SK-N-SH (cell line): ENCODE measurements at regions not wholly inside any gene's neighbourhood (a gene's known extent, or its start where the extent isn't known, plus 50 kb on each side); places are given as distances from the start of the nearest gene placed in this dataset.

Experiments
- CTCF ChIA-PET: fragments of 300-600, 350-600 bp; formaldehyde crosslinking; extraction: SDS; loops from one replicate; lab custom pipeline; 2021; lab: Yijun Ruan, JAX
- POLR2A ChIA-PET: fragments of 350-600 bp; sonication (Branson Sonifier 250); formaldehyde crosslinking; extraction: SDS; loops from one replicate; lab custom pipeline; 2020; ENCODE audit warnings: antibody characterized with exemption, inconsistent platforms; lab: Yijun Ruan, JAX
- DNase-seq: peaks from one replicate; pipeline ENCODE4 v3.0.0; 2012
- H2AFZ ChIP-seq: fragments of 200-600 bp; sonication (generic); 2 replicates; pipeline ENCODE4 v1.8.1; 2016; ENCODE audit warnings: antibody characterized with exemption, mild to moderate bottlenecking, low read depth
- H3F3A ChIP-seq: fragments of 200-600 bp; sonication (generic); replicated peaks from 2 replicates; pipeline ENCODE3; 2016; ENCODE audit warnings: antibody characterized with exemption, mild to moderate bottlenecking; ENCODE audit not compliant: insufficient read depth
- H3K27ac ChIP-seq, 2 experiments: fragments of 200-500 bp in 1 of 2; fragments of 200-600 bp in 1 of 2; sonication (Bioruptor generic) in 1 of 2; sonication (generic), shearing (Covaris generic) in 1 of 2; 2 replicates each; pipeline versions ENCODE4 v1.5.1 to v1.6.1; 2014 to 2016; ENCODE audit warnings: low read depth in 2 of 2, inconsistent platforms in 1 of 2, low read length in 1 of 2, mild to moderate bottlenecking in 1 of 2, mixed read lengths in 1 of 2
- H3K27me3 ChIP-seq: fragments of 200-600 bp; sonication (generic), shearing (Covaris generic); 2 replicates; pipeline ENCODE4 v1.6.1; 2016; ENCODE audit warnings: mixed run types; ENCODE audit not compliant: insufficient read depth
- H3K36me3 ChIP-seq, 2 experiments: fragments of 200-500 bp in 1 of 2; fragments of 200-600 bp in 1 of 2; sonication (Bioruptor generic) in 1 of 2; sonication (generic) in 1 of 2; replicated peaks in 1 of 2; 2 replicates each; pipeline versions ENCODE3 to v1.5.1; 2014 to 2016; ENCODE audit warnings: low read length in 1 of 2, mild to moderate bottlenecking in 1 of 2; ENCODE audit not compliant: insufficient read depth in 2 of 2, control insufficient read depth in 1 of 2
- H3K4me1 ChIP-seq, 2 experiments: fragments of 200-500 bp in 1 of 2; fragments of 200-600 bp in 1 of 2; sonication (Bioruptor generic) in 1 of 2; sonication (generic), shearing (Covaris generic) in 1 of 2; 2 replicates each; pipeline versions ENCODE4 v1.5.1 to v1.6.1; 2014 to 2016; ENCODE audit warnings: low read depth in 1 of 2, low read length in 1 of 2, mixed run types in 1 of 2; ENCODE audit not compliant: insufficient read depth in 2 of 2, control insufficient read depth in 1 of 2
- H3K4me2 ChIP-seq: fragments of 200-600 bp; sonication (generic), shearing (Covaris generic); 2 replicates; pipeline ENCODE4 v1.6.1; 2017; ENCODE audit warnings: mixed run types
- H3K4me3 ChIP-seq, 2 experiments: fragments of 200-500 bp in 1 of 2; fragments of 200-600 bp in 1 of 2; sonication (Bioruptor generic) in 1 of 2; sonication (generic), shearing (Covaris generic) in 1 of 2; 2 replicates each; pipeline versions ENCODE4 v1.5.1 to v1.8.1; 2014 to 2016; ENCODE audit warnings: low read depth in 2 of 2, inconsistent platforms in 1 of 2, low read length in 1 of 2, mild to moderate bottlenecking in 1 of 2, mixed read lengths in 1 of 2, moderate library complexity in 1 of 2
- H3K79me2 ChIP-seq: fragments of 200-600 bp; sonication (generic); 2 replicates; pipeline ENCODE4 v1.8.1; 2017; ENCODE audit warnings: mild to moderate bottlenecking; ENCODE audit not compliant: insufficient read depth
- H3K9ac ChIP-seq: fragments of 200-600 bp; sonication (generic); 2 replicates; pipeline ENCODE4 v1.6.1; 2017; ENCODE audit warnings: mixed run types
- H3K9me2 ChIP-seq: fragments of 200-600 bp; sonication (generic); 2 replicates; pipeline ENCODE4 v1.6.1; 2017; ENCODE audit warnings: mixed run types
- H3K9me3 ChIP-seq: fragments of 200-600 bp; sonication (generic); 2 replicates; pipeline ENCODE4 v1.6.1; 2017; ENCODE audit warnings: mixed run types, mild to moderate bottlenecking, moderate library complexity
- H4K20me1 ChIP-seq: fragments of 200-600 bp; sonication (generic); 2 replicates; pipeline ENCODE4 v1.6.1; 2017; ENCODE audit warnings: mild to moderate bottlenecking, mixed run types; ENCODE audit not compliant: insufficient read depth
- ELF1 ChIP-seq: IDR thresholded peaks from 2 replicates; pipeline ENCODE4 v1.4.0; 2012
- EP300 ChIP-seq, 2 experiments: IDR thresholded peaks; 2 replicates each; pipeline versions ENCODE4 v1.4.0 to v1.6.1; 2012; ENCODE audit warnings: borderline replicate concordance in 1 of 2, low read depth in 1 of 2, low read length in 1 of 2
- FOXM1 ChIP-seq: IDR thresholded peaks from 2 replicates; pipeline ENCODE4 v1.4.0; 2012; ENCODE audit warnings: low read depth, mild to moderate bottlenecking
- GABPA ChIP-seq: IDR thresholded peaks from 2 replicates; pipeline ENCODE4 v1.4.0; 2012; ENCODE audit warnings: low read depth, mild to moderate bottlenecking
- JUND ChIP-seq: IDR thresholded peaks from 2 replicates; pipeline ENCODE4 v1.4.0; 2012
- MEF2A ChIP-seq: IDR thresholded peaks from 2 replicates; pipeline ENCODE4 v1.4.0; 2012; ENCODE audit warnings: low read depth, borderline replicate concordance
- NFIC ChIP-seq: IDR thresholded peaks from 2 replicates; pipeline ENCODE4 v1.4.0; 2012; ENCODE audit warnings: borderline replicate concordance
- POLR2AphosphoS5 ChIP-seq: IDR thresholded peaks from 2 replicates; pipeline ENCODE4 v1.6.1; 2012; ENCODE audit warnings: low read depth, low read length
- RXRA ChIP-seq: IDR thresholded peaks from 2 replicates; pipeline ENCODE4 v1.4.0; 2012; ENCODE audit warnings: low read depth, mild to moderate bottlenecking, borderline replicate concordance
- SIN3A ChIP-seq: IDR thresholded peaks from 2 replicates; pipeline ENCODE4 v1.6.1; 2012; ENCODE audit warnings: low read depth, mild to moderate bottlenecking, low read length, moderate library complexity, borderline replicate concordance
- TAF1 ChIP-seq: IDR thresholded peaks from 2 replicates; pipeline ENCODE4 v1.6.1; 2012; ENCODE audit warnings: low read depth, mild to moderate bottlenecking, low read length, moderate library complexity, borderline replicate concordance
- YY1 ChIP-seq: IDR thresholded peaks from 2 replicates; pipeline ENCODE4 v1.4.0; 2012; ENCODE audit warnings: low read depth, mild to moderate bottlenecking
- WGBS: methylation state at CpG from one replicate; pipeline ENCODE4 v1.1.6; 2017; ENCODE audit warnings: low lambda C conversion rate; 5-methylcytosine and 5-hydroxymethylcytosine counted together
- TF ChIP-seq, protein P1 (sequence below): fragments of 150-350 bp; IDR thresholded peaks from 2 replicates; pipeline ENCODE4 v1.6.1; 2016; ENCODE audit warnings: mild to moderate bottlenecking, low read depth, low read length
- TF ChIP-seq, protein P2 (sequence below): IDR thresholded peaks from 2 replicates; pipeline ENCODE4 v1.4.0; 2012; ENCODE audit warnings: low read depth, borderline replicate concordance
- TF ChIP-seq, protein P3 (sequence below): IDR thresholded peaks from 2 replicates; pipeline ENCODE4 v1.4.0; 2012; ENCODE audit warnings: low read depth, borderline replicate concordance

DNA sequence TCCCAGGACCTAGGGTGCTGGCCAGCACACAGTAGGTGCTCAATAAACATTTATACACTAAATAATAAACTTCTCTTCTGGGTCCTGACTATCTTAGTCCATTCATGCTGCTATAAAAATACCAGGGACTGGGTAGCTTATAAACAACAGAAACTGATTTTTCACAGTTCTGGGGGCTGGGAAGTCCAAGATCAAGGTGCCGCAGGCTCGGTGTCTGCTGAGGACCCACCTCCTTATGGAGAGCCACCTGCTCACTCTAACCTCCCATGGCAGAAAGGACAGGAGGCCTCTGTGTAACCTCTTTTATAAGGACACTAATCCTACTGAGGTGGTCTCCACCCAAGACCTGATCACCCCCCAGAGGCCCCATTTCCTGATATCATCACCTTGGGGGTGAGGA lies 114.4 kb upstream of the IQSEC1 start (continued):
- TF ChIP-seq, protein P1, sequence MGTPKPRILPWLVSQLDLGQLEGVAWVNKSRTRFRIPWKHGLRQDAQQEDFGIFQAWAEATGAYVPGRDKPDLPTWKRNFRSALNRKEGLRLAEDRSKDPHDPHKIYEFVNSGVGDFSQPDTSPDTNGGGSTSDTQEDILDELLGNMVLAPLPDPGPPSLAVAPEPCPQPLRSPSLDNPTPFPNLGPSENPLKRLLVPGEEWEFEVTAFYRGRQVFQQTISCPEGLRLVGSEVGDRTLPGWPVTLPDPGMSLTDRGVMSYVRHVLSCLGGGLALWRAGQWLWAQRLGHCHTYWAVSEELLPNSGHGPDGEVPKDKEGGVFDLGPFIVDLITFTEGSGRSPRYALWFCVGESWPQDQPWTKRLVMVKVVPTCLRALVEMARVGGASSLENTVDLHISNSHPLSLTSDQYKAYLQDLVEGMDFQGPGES, result no peak
- TF ChIP-seq FOXM1, result no peak
- TF ChIP-seq GABPA, result no peak
- TF ChIP-seq, protein P2, sequence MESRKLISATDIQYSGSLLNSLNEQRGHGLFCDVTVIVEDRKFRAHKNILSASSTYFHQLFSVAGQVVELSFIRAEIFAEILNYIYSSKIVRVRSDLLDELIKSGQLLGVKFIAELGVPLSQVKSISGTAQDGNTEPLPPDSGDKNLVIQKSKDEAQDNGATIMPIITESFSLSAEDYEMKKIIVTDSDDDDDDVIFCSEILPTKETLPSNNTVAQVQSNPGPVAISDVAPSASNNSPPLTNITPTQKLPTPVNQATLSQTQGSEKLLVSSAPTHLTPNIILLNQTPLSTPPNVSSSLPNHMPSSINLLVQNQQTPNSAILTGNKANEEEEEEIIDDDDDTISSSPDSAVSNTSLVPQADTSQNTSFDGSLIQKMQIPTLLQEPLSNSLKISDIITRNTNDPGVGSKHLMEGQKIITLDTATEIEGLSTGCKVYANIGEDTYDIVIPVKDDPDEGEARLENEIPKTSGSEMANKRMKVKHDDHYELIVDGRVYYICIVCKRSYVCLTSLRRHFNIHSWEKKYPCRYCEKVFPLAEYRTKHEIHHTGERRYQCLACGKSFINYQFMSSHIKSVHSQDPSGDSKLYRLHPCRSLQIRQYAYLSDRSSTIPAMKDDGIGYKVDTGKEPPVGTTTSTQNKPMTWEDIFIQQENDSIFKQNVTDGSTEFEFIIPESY, result no peak
- no peak for TF ChIP-seq MEF2A
- no peak for TF ChIP-seq TAF1
- no peak for TF ChIP-seq POLR2AphosphoS5
- TF ChIP-seq, all 33 proteins: peak for 0

DNA sequence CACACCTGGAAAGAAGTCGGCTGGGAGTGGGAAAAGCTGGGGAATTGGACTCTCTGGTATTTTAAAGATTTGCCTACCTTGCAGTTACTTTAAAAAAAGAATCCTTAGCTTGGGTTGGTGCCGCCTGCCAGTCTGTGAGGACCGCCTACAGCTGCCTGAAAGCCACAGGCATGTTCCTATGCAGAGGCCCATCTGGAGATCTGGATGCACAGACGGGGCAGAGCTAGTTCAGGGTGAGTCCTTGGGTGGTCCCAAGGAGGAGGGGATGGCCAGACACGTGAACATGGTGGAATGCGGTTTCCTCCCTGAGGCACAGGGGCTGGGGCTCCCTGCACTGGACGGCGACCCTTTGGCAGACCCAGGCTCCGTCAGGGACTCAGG lies 113.2 kb upstream of the IQSEC1 start:
- H4K20me1 ChIP-seq, result no peaks in the 10 kb centered on the region
- no peaks in the 10 kb centered on the region for H3K9me2 ChIP-seq
- H3K4me2 ChIP-seq, result no peak overlapping the region
- H3K4me3 ChIP-seq, result no peak overlapping the region
- POLR2A ChIA-PET, result no interaction called here
- WGBS, result 39% methylated on average over 3 of the region's 9 CpGs
- no peaks in the 10 kb centered on the region for H3F3A ChIP-seq
- CTCF ChIA-PET, result no interaction called here
- H3K4me1 ChIP-seq, result no peaks in the 10 kb centered on the region
- H3K9ac ChIP-seq, result no peak overlapping the region
- H3K27ac ChIP-seq, result no peak overlapping the region
- no peak for TF ChIP-seq TAF1
- TF ChIP-seq NFIC, result no peak
- no peak for TF ChIP-seq EP300 (IDR thresholded peaks at IDR 0.05; ENCODE audit: borderline replicate concordance in 1 of 2, low read depth in 1 of 2, low read length in 1 of 2)
- TF ChIP-seq JUND, result no peak
- no peak for TF ChIP-seq SIN3A
- no peak for TF ChIP-seq YY1
- no peak for TF ChIP-seq ELF1
- TF ChIP-seq RXRA, result no peak
- TF ChIP-seq, protein P3, sequence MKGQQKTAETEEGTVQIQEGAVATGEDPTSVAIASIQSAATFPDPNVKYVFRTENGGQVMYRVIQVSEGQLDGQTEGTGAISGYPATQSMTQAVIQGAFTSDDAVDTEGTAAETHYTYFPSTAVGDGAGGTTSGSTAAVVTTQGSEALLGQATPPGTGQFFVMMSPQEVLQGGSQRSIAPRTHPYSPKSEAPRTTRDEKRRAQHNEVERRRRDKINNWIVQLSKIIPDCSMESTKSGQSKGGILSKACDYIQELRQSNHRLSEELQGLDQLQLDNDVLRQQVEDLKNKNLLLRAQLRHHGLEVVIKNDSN, result no peak
- no peak for DNase-seq
- H3K79me2 ChIP-seq, result no peaks in the 10 kb centered on the region
- H3K9me3 ChIP-seq, result no peaks in the 10 kb centered on the region
- no peaks in the 10 kb centered on the region for H3K27me3 ChIP-seq
- no peak overlapping the region for H2AFZ ChIP-seq
- H3K36me3 ChIP-seq, result no peaks in the 10 kb centered on the region
